GM12891 (cell line): ENCODE measurements at regions not wholly inside any gene's neighbourhood (a gene's known extent, or its start where the extent isn't known, plus 50 kb on each side); places are given as distances from the start of the nearest gene placed in this dataset.
"Not testable (repeated sequence)": the region's sequence is repeated elsewhere in the genome, so short reads cannot be mapped to it uniquely, and the experiment has no call there.

Experiments used
- DNase-seq: peaks from one replicate; pipeline ENCODE4 v3.0.0; 2011; ENCODE audit warnings: low spot score; ENCODE audit not compliant: insufficient read length
- FAIRE-seq: peaks from 2 replicates; lab custom pipeline; 2011; peaks lifted over from hg19 to GRCh38; lab: Jason Lieb, UNC
- PAX5 ChIP-seq: IDR thresholded peaks from 2 replicates; pipeline ENCODE4 v1.6.1; 2011; ENCODE audit warnings: low read length, moderate library complexity, mild to moderate bottlenecking; ENCODE audit not compliant: insufficient read depth, severe bottlenecking
- POLR2A ChIP-seq: IDR thresholded peaks from 2 replicates; pipeline ENCODE4 v1.6.1; 2011; ENCODE audit warnings: low read depth, low read length, control low read depth
- POLR2AphosphoS5 ChIP-seq: IDR thresholded peaks from 2 replicates; pipeline ENCODE4 v1.6.1; 2011; ENCODE audit warnings: low read depth, low read length, control low read depth
- POU2F2 ChIP-seq: IDR thresholded peaks from 2 replicates; pipeline ENCODE4 v1.6.1; 2011; ENCODE audit warnings: low read depth, mild to moderate bottlenecking, control low read depth, low read length, moderate library complexity
- SPI1 ChIP-seq: IDR thresholded peaks from 2 replicates; pipeline ENCODE4 v1.6.1; 2011; ENCODE audit warnings: low read depth, low read length, control low read depth
- TAF1 ChIP-seq: IDR thresholded peaks from 2 replicates; pipeline ENCODE4 v1.6.1; 2011; ENCODE audit warnings: low read depth, low read length, control low read depth

DNA sequence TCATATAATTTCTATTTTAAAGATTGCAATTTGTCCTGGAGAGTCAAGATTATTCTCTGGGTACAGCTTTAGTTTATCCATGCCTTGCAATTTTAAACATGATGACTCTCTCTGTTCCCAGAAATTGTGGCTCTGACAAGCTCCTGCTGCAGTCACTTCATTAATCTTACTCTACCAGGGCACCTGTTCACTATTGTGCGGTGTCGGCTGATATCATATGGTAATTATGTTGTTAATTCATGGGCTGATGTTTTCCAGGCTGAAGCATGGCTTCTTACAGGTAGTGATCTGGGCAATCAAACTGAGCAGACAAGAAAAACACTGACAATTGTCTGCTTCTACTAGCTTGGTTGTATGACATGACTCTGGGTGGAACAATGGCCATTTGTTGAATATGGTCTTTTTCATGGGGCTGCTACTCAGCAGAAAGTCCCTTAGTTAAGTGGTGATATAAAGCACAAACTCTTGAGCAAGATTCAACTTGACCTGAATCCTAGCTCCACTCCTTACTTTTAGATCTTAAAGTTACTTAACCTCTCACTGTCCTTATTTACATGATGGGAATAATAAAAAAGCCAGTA lies 230.7 kb downstream of the FAT3 start:
- FAIRE-seq, result no peak
- no peak for DNase-seq
- no peak for TF ChIP-seq POU2F2
- TF ChIP-seq TAF1, result no peak
- TF ChIP-seq SPI1, result no peak
- TF ChIP-seq POLR2A, result no peak
- TF ChIP-seq PAX5, result no peak
- TF ChIP-seq POLR2AphosphoS5, result no peak

GRCh38 chr11:92457250-92457649 lies 232.6 kb downstream of the FAT3 start:
- FAIRE-seq (no peak), DNase-seq (no peak)
- TF ChIP-seq PAX5 (no peak), POLR2AphosphoS5 (no peak), TAF1 (no peak), POU2F2 (no peak), SPI1 (no peak), POLR2A (no peak)

GRCh38 chr11:92458486-92458885 lies 233.9 kb downstream of the FAT3 start:
- TF ChIP-seq POLR2AphosphoS5, result no peak
- TF ChIP-seq POU2F2, result no peak
- TF ChIP-seq SPI1, result no peak
- no peak for TF ChIP-seq TAF1
- TF ChIP-seq PAX5, result no peak
- TF ChIP-seq POLR2A, result no peak
- DNase-seq (no peak), FAIRE-seq (no peak)

DNA sequence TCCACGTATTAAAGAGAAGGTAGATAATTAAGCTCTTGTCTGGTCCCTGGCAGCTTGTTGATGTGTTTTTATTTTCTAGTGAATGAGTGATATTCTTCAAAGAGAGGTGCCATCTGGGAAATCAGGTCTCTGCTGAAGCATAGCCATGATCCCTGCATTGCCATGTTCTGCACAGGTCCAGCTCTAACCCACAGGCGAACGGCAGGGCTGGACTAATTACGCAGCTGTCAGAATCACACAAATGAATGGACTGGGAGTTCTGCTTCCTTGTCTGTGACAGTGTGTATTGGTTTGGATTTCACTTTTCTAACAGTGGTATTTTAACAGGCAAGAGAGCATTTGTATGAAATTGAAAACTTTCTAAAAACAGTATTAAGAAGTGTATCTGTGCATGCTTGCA lies 235.6 kb downstream of the FAT3 start:
- TF ChIP-seq PAX5, result no peak
- no peak for TF ChIP-seq POLR2A
- no peak for TF ChIP-seq POU2F2
- no peak for TF ChIP-seq TAF1
- no peak for TF ChIP-seq SPI1
- TF ChIP-seq POLR2AphosphoS5, result no peak
- no peak for FAIRE-seq
- DNase-seq, result no peak

DNA sequence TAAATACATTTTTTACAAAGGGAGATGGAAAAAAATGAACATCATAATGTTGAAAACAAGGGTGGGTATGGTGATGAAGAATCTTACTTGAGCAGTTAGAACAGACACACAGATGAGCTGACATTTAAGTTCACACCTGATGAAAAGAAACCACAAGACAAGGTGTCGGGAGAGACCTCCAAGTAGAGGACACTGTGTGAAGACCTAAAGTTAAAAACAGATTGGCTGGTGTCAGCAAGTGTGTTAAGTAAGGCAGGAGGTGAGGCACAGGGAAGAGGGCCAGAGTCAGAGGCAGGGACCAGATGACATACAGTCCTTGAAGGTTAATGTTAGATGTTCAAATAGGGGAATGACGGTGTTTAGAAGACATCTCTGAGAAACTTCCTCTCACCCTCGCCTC lies 236.8 kb downstream of the FAT3 start:
- FAIRE-seq, result no peak
- TF ChIP-seq SPI1 (no peak), PAX5 (no peak), POU2F2 (no peak), POLR2AphosphoS5 (no peak), POLR2A (no peak), TAF1 (no peak)
- DNase-seq, result no peak

DNA sequence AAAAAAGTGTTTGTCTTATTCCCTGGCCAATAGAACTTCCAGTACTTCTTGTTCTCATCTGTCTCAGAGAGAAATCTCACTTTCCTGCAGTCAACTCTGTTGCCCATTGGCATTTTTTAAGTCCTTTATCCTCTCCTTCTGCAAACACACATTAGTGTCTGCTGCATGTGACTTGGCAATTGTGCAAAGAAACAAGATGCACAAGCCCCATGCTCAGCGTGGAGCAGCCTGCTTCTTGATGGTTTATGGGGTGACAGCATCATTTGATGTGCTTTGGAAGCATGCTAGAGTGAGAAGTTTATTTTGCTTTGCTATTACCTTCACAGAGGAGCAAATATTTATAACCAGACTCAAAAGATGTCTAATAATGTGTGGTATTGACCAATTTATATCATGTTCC lies 238.2 kb downstream of the FAT3 start:
- TF ChIP-seq POLR2A (no peak), POU2F2 (no peak), TAF1 (no peak), PAX5 (no peak), SPI1 (no peak), POLR2AphosphoS5 (no peak)
- no peak for FAIRE-seq
- no peak for DNase-seq

GRCh38 chr11:92464822-92465221 lies 240.2 kb downstream of the FAT3 start:
- DNase-seq (no peak), FAIRE-seq (no peak)
- no peak for TF ChIP-seq TAF1
- no peak for TF ChIP-seq POU2F2
- TF ChIP-seq SPI1, result no peak
- TF ChIP-seq POLR2AphosphoS5, result no peak
- no peak for TF ChIP-seq POLR2A
- TF ChIP-seq PAX5, result no peak

GRCh38 chr11:92465410-92465809 lies 240.8 kb downstream of the FAT3 start:
- FAIRE-seq, DNase-seq: not testable (repeated sequence)

DNA sequence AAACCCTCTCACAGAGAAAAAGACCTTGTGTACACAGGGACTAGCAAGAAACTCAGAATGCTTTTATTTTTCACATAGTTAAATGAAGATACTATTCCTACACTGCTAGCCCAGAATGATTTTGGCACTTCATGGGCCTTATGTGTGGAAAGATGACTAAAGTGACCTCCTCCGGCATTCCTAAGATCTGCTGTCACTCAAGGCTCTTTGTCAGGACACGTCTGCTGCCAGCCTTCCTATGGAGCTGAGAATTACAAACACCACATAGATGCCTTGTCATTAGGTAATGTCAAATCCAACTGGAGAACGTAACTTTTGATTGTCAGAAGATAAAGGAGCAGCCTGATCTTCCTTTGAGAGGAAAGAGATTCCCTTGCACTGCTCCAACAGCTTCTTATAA lies 249.1 kb downstream of the FAT3 start:
- DNase-seq (no peak), FAIRE-seq (no peak)
- TF ChIP-seq POLR2AphosphoS5 (no peak), POU2F2 (no peak), TAF1 (no peak), SPI1 (no peak), PAX5 (no peak), POLR2A (no peak)

- no peak for TF ChIP-seq TAF1
- TF ChIP-seq POLR2A, result no peak
- TF ChIP-seq SPI1, result no peak
- TF ChIP-seq POU2F2, result no peak
- no peak for TF ChIP-seq PAX5
- no peak for TF ChIP-seq POLR2AphosphoS5
- FAIRE-seq (no peak), DNase-seq (no peak)
Measured at GRCh38 chr11:92475316-92475715, 250.7 kb downstream of the FAT3 start.
